HS-5 (cell line): ENCODE measurements at regions not wholly inside any gene's neighbourhood (a gene's known extent, or its start where the extent isn't known, plus 50 kb on each side); places are given as distances from the start of the nearest gene placed in this dataset.
A peak's percentile ranks its signal among the peaks of the same experiment; 100 is the strongest.
"Not testable (repeated sequence)": the region's sequence is repeated elsewhere in the genome, so short reads cannot be mapped to it uniquely, and the experiment has no call there.

Experiments
- DNase-seq: peaks from one replicate; pipeline ENCODE4 v3.0.0-alpha.2; 2012; ENCODE audit warnings: low read depth

DNA sequence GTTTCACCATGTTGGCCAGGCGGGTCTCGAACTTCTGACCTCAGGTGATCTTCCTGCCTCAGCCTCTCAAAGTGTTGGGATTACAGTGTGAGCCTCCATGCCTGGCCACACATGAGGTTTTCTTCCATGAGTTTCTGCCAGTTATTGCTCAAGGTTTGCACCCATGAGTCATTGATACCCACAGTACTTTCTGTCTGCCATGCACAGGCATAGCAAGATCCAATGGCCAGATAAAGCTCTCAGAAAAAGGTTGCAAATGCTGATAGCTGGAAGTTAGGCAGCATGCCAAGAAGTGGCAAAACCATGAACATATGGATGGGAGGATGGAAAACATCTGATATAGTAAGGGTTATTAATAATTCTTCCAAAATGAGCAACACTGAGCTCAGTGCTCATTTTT, 298.7 kb upstream of the NRG3 start:
- no peak for DNase-seq

DNA sequence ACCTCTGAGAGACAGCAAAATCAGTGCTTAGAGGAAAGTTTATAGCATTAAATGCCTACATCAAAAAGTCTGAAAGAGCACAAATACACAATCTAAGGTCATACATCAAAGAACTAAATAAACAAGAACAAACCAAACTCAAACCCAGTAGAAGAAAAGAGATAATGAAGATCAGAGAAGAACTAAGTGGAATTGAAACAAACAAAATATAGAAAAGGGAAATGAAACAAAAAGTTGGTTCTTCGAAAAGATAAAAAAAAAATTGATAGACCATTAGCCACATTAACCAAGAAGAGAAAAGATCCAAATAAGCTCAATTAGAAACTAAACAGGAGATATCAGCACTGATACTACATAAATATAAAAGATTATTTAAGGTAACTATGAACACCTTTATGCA, 280.0 kb upstream of the NRG3 start:
- DNase-seq = no peak

DNA sequence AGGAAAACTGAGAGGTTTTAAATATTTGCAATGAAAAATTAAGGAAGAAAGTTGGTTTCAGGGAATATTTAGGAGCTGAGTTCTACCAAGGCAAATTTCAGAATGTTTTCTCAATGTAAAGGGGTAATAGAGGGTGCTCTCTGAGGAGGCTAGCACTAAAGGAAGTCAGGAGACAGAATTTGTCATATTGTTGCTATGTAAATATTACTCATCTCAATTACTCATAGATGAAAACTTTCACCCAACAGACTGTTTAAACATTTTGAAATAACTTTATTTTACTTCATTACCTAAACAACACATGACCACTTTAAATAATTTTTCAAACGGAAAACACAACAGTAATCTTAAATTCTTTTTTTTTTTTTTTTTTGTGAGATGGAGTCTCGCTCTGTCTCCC, 274.8 kb upstream of the NRG3 start:
- DNase-seq = peak; percentile 42

DNA sequence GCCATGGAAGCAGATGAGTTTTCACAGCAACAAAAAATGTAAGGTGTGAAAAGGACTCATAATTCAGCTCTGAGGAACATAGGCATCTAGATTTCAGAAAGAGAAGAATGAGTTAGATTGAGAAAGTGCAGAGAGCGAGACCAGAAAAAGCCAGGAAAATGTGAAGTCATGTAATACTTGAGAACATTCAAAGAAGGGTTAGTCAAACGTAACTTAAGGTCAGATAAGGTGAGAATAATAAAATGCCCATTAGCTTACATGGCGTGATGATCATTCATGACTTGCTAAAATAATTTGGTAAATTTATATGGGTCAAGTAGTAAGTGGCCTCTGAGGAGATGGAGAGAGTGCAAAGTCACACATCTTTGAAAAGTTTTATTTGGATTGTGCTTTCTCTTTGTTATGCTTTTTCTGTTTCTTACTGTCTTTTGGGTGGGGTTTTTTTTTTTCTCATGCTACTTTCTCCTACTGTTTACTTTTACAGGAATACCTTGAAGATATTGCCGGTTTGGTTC, 271.8 kb upstream of the NRG3 start:
- DNase-seq = no peak

DNA sequence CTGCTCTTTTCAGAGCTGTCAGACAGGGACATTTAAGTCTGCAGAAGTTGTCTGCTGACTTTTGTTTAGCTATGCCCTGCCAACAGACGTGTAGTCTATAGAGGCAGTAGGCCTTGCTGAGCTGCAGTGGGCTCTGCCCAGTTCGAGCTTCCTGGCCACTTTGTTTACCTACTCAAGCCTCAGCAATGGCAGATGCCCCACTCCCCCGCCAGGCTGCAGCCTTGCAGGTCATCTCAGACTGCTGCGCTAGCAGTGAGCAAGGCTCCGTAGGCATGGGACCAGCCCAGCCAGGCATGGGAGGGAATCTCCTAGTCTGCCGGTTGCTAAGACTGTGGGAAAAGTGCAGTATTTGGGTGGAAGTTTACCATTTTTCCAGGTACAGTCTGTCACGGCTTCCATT, 230.5 kb upstream of the NRG3 start:
- DNase-seq = not testable (repeated sequence)

DNA sequence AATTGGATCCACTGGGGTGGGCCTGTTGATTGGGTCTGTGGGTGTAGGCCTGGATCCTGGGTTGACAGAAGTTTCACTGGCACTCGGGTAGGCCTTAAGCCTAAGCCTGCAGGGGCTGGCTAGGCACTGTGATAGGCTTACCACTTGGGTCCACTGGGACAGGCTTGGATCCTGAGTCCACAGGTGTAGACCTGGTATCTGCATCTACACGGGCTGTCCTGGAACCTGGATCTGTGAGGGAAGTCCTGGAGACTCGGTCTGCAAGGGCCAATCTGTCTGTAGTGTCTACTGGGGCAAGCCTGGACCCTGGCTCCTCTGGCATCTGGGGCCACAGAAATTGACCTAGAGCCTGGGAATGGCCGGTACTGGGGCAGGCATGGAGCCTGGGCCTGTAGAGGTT, 219.0 kb upstream of the NRG3 start:
- no peak for DNase-seq

DNA sequence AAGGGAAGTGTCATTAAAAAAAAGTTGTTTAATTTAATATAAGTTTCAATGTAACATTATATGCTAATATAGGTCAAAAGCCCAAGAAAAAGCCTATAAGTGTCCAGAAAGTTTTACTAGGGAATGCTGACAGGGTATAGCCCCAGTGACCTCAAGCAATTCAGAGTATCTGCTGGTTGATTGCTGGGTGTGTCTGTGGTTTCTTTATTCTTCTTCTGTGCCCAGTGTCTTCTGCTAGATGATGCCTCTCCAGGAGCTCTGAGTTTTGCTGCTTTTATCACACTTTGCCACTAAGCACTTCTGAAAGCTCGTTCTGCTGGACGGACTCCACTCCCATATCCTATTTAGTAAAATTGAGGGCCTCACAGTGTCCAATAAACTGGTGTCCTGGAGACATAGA, 212.2 kb upstream of the NRG3 start:
- DNase-seq = no peak

DNA sequence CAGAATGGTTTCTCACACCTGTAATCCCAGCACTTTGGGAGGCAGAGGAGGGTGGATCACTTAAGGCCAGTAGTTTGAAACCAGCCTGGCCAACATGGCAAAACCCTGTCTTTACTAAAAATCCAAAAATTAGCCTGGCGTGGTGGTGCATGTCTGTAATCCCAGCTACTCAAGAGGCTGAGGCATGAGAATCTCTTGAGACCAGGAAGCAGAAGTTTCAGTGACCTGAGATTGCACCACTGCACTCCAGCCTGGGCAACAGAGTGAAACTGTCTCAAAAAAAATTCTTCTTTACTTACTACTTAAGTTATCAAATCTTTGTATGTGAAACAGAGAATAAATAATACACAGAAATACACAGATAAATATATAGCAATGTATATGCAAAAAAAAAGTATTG, 210.2 kb upstream of the NRG3 start:
- DNase-seq = not testable (repeated sequence)

DNA sequence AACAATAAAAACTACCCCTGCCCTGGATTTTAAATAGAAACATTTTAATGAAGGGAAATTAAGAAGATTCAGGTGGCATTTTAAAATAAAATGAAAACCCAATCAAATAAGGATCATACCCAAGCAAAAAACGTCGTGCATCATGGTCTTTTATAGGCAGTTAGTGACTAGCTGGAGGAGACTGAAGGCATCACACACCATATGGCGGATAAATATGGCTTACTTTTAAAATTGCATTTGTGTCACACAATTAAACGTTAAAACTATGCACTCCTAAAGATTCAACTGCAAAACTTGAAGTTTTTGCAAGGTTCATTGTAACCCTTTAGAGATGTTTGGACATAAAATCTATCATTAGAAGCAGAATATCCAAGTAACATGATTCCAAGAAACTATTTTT, 200.1 kb upstream of the NRG3 start:
- DNase-seq = no peak

DNA sequence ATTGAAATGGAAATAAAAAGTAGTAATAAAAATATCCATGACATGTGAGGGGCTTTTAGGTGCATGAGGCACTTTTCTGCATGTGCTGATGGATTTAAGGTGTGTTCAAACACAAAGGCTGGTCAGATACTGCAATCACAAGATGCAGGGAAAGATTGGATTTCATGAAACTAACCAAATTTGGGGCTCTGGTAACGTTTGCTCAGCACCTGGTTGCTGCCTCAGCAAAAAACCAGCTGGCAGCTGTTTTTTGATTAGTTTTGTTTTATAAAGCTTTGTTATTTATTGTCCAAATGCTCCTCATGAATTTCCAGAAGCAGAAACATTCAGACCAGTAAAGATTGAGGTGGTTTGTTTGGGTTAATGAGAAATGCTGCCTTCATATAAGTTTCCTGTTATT, 195.7 kb upstream of the NRG3 start:
- DNase-seq = no peak

DNA sequence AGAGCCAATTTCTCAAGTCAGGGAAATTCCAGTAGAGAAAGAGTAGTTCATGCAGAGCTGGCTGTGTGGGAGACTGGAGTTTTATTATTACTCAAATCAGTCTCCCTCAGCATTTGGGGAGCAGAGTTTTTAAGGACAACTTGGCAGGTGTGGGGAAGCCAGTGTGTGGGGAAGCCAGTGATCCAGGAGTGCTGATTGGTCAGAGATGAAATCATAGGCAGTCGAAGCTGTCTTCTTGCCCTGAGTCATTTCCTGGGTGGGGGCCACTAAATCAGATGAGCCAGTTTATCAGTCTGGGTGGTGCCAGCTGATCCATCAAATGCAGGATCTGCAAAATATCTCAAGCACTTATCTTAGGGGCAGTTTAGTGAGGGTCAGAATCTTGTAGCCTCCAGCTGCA, 194.6 kb upstream of the NRG3 start:
- DNase-seq = no peak

DNA sequence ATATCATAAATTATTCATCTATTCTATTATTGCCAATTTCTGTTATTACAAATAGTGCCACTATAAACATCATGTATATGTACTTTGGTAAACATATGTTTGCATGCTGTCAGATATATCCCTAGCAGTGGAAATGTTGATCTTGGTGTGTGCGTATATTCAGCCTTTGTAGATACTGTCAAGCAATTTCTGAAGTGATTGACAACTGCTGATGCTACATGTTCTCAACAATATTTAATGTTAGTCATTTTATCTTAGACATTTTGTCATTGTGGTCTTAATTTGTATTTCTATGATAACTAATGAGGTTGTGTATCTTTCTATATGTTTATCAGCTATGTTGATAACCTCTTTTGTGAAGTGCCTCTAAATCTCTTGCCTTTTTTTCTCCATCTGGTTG, 186.5 kb upstream of the NRG3 start:
- DNase-seq = no peak

DNA sequence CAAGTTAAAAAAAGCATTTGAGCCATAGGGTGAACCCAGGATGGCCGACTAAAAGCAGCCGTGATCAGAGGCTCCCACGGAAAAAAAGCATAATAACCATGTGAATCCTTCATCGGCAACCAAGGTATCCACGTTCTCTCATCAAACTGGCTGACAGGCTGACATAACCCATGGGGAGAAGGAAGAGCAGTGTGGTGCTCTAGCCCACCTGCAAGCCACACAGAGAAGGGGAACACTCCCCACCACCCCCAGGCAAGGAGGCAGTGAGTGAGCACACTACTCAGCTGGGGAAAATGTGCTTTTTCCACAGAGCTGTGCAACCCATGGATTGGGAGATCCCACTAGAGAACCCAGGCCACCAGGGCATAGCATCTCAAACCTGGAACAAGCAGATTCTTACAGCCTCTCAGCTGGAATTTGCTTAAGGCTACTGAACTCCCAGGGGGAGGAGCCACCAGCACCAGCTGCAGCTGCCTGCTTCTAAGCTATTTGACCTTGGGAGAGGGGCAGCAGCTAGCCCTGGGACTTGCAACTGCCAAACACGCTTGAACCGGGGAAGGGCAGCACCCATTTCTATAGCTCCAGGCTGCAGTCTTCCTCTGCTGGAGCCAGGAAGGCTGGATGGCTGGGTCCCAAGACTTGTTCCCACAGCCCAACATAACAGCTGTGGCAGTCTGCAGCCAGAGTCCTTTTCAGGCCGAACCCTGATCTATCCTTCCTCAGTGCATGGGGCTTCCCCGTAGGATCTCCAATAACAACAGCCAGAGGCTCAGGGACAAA, 178.2 kb upstream of the NRG3 start:
- no peak for DNase-seq

DNA sequence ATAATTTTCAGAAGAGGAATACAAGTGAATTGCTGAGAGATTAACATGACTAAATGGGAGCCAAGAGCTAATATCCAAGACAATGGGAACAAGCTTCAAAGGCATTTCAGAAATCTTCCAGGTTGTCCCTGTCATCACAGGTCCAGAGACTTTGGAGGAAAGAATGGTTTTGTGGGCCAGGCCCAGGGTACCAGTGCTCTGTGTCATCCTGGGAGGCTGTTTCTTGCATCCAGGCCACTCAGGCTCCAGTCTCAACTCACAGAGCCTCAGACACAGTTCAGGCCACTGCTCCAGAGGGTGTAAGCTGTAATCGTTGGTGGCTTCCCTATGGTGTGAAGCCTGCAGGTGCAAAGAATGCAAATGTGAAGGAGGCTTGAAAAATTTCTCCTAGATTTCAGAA, 170.4 kb upstream of the NRG3 start:
- DNase-seq = no peak

DNA sequence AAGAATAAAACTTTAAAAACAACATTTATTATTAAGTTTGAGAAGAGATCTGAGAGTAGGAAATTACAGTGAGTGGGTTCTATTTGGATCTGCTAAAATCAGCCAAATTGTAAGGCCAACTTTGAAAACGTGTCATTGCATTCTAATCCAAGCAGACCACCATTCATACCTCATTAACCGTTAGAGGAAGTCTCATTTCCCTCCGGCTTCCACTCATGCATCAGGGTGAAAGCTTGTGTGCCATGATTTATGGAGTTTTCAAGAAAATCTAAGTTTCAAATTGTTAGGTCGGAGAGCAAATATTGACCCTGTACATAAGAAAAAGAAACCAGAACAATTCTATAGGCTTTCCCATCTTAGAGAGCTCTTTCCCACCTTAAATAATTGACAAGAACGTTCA, 166.6 kb upstream of the NRG3 start:
- DNase-seq = no peak

DNA sequence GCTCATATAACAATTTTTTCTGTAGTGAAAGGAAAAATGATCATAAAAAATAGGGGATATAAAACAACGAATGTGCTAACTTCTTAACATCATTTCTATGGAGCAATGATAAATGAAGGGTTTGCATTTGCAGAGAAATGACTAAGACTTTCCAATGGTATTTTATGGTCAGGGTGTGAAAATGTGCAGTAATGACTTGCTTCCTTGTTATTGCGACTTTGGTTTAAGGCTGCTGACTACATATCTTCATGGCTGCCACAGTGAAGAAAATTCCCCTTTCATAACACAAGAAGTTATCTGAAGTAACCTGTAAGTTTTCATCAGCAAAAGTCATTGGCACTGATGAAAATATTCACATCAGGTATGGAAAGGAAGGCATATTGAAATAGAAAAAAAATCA, 166.1 kb upstream of the NRG3 start:
- no peak for DNase-seq

DNA sequence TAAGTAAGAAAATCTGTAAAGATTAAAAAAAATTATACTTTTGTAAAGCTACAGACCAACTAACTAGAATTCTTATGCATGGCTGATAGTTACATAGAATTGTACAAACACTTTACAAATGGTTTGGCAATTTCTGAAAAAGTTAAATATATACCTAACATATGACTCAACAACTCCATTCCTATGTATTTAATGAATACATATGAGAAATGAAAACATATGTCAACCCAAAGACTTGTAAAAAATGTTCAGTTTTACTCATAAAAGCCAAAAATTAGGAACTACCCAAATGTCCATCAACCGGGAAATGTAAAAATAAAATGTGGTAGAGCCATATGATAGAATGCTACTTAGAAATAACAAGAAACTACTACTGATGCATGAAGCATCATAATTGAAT, 152.6 kb upstream of the NRG3 start:
- DNase-seq = no peak

DNA sequence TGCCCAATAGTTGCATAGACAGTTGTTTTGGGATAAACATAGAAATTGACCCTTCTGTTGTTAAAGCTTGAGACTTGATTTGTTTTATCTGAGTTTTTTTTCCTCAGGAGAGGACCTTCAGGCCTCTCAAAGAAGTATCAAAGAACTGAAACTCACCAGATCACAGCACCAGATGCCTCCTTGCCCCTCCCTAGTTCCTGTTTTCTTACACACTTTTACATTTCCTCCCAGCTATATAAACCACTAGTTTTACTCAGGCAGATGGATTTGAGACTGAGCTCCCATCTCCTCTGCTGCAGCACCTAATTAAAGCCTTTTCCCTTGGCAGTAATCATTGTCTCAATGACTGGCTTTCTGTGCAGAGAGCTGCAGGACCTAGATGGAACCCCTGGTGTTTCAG, 150.6 kb upstream of the NRG3 start:
- no peak for DNase-seq

DNA sequence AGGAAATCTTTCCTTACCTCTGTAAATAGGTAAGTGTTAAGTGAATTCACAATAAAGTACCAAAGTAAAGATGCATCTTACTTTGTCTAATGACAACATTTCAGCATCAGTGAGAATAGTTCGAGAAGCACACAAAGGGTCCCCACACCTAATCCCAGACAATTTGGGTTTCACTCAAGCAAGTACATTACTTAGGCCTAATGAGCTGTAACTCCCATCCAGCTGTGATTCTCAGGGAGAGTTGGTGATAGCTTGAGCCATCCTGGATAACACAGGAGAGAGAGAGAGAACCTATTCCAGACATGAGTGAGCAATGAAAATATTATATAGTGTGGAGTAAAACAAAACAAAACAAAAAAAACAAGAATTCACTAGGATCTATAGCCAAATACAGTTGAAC, 149.1 kb upstream of the NRG3 start:
- no peak for DNase-seq

DNA sequence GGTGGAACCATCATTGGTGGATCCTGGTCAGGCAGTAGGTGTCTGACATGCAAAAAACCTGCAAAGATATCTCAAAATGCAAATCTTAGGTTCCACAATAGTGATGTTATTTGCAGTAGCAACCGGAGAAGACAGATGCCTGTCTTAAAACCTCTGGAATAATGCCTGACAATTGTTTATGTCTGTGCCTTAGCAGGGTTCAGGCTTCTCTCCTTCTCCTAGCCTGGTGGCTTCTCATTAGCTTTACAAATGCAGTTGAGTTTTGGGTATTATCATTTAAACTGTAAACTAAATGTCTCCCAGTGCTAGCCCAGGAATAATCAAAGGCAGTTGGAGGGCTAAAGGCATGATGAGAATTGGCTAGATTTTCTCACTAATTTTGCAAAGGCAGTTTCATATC, 146.3 kb upstream of the NRG3 start:
- no peak for DNase-seq

DNA sequence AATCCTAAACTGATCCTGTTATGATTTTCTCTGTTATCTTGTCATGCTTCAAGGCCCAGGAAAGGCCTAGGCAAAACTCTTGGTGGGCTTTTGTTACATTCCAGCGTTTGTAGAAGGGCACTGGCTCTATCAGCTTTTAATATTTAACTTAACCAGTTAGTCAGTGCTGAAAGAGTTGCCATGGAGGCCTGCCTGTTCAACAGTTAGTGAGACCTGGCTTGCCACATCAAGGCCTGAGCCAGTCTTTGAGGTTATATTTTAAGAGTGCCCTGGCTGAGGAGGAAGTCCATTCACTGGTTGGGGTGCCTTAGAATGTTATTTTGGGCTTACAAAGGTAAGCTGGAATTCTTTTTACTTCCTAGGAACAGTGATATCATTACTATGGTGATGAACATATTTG, 144.1 kb upstream of the NRG3 start:
- no peak for DNase-seq

DNA sequence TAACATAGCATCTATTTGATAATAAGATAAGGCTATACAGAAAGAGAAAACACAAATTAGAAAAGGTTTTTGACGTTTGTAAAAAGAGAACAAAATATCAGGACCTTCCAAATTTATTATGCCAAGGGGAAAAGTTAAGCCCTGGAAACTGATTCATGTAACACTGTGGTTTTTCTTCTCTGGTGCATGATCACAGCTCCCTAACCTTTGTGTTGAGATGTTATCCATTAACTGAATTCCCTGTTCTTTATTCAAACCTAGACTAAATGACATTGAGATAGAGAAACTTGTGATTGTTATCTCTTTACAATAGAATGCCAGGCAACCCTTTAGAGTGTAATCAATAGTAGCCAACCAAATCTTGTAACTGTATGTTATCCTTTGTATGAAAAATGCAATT, 141.5 kb upstream of the NRG3 start:
- no peak for DNase-seq

DNA sequence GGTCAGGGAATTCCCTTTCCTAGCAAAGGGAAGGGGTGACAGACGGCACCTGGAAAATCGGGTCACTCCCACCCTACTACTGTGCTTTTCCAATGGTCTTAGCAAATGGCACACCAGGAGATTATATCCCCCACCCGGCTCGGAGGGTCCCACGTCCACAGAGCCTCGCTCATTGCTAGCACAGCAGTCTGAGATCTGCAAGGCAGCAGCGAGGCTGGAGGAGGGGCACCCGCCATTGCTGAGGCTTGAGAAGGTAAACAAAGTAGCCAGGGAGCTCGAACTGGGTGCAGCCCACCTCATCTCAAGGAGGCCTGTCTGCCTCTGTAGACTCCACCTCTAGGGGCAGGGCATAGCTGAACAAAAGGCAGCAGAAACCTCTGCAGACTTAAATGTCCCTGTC, 139.8 kb upstream of the NRG3 start:
- not testable (repeated sequence) for DNase-seq

DNA sequence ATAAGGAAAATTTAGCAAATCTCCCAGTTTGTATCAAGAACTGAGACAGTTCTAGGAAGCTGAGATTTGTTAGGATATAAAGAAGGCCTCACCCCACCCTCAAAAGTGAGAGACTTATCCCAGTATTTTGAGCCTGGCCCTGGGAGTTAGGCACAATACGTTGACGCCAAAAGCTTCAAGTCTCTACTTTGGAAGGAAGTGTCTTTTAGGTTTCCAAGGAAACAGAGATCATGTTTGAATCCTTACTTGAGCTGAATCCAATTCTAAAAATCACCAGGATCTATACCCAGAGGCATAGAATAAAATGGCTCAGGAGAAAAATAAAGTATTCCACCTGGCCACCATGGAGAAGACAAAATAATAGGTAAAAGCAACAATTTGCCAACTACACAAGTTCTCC, 115.9 kb upstream of the NRG3 start:
- DNase-seq = no peak
